H1 (cell line): ENCODE measurements at regions not wholly inside any gene's neighbourhood (a gene's known extent, or its start where the extent isn't known, plus 50 kb on each side); places are given as distances from the start of the nearest gene placed in this dataset.

Experiments
- CTCF ChIA-PET: fragments of 300-600 bp; sonication (Branson Sonifier 250); formaldehyde crosslinking; loops from one replicate; lab custom pipeline; 2021; ENCODE audit not compliant: partially characterized antibody; lab: Charles Lee
- POLR2A ChIA-PET: fragments of 300-600 bp; sonication (Branson Sonifier 250); formaldehyde crosslinking; loops from one replicate; lab custom pipeline; 2021; ENCODE audit warnings: inconsistent platforms; ENCODE audit not compliant: partially characterized antibody; lab: Charles Lee
- DNase-seq, 2 experiments: peaks; one replicate each; pipeline versions ENCODE4 v3.0.0 to v3.0.0-alpha.2; 2010 to 2022; ENCODE audit warnings: low spot score in 2 of 2, low read depth in 1 of 2, mixed read lengths in 1 of 2
- FAIRE-seq: peaks from 2 replicates; lab custom pipeline; 2011; peaks lifted over from hg19 to GRCh38; lab: Jason Lieb, UNC
- H2AFZ ChIP-seq: 2 replicates; pipeline ENCODE4 v1.8.1; 2012; ENCODE audit warnings: low read length, inconsistent platforms
- H2AK5ac ChIP-seq: 2 replicates; pipeline ENCODE4 v1.6.1; 2013; ENCODE audit warnings: low read depth, low read length
- H2BK120ac ChIP-seq: replicated peaks from 2 replicates; pipeline ENCODE3; 2013; ENCODE audit warnings: low read depth, low read length, inconsistent platforms
- H2BK12ac ChIP-seq: 2 replicates; pipeline ENCODE4 v1.6.1; 2013; ENCODE audit warnings: low read depth, low read length
- H2BK15ac ChIP-seq: 2 replicates; pipeline ENCODE4 v1.6.1; 2013; ENCODE audit warnings: low read length
- H2BK20ac ChIP-seq: 2 replicates; pipeline ENCODE4 v1.6.1; 2013; ENCODE audit warnings: low read length
- H2BK5ac ChIP-seq: 2 replicates; pipeline ENCODE4 v1.6.1; 2013; ENCODE audit warnings: low read depth, low read length
- H3K14ac ChIP-seq: 2 replicates; pipeline ENCODE4 v1.6.1; 2013; ENCODE audit warnings: inconsistent platforms; ENCODE audit not compliant: insufficient read length
- H3K18ac ChIP-seq: 2 replicates; pipeline ENCODE4 v1.6.1; 2013; ENCODE audit warnings: low read length; ENCODE audit errors: extremely low read depth
- H3K23ac ChIP-seq: 2 replicates; pipeline ENCODE4 v1.6.1; 2013; ENCODE audit warnings: inconsistent platforms; ENCODE audit not compliant: insufficient read length
- H3K23me2 ChIP-seq: 2 replicates; pipeline ENCODE4 v1.6.1; 2013; ENCODE audit warnings: low read depth, low read length
- H3K27ac ChIP-seq: 2 replicates; pipeline ENCODE4 v1.6.1; 2011; ENCODE audit warnings: low read depth, low read length, inconsistent platforms
- H3K27me3 ChIP-seq, 4 experiments: replicated peaks in 1 of 4; 1 replicate in 1 of 4; 2 replicates in 3 of 4; pipeline versions ENCODE4 v1.6.1 to v1.8.1; 2011 to 2013; ENCODE audit warnings: low read length in 3 of 4, mild to moderate bottlenecking in 3 of 4, inconsistent platforms in 2 of 4, mixed read lengths in 2 of 4, moderate library complexity in 1 of 4; ENCODE audit not compliant: control insufficient read depth in 3 of 4, insufficient read depth in 3 of 4; ENCODE audit errors: extremely low read depth in 1 of 4
- H3K36me3 ChIP-seq, 4 experiments: 2 replicates each; pipeline versions ENCODE4 v1.6.1 to v1.8.1; 2011 to 2013; ENCODE audit warnings: mild to moderate bottlenecking in 4 of 4, low read length in 3 of 4, moderate library complexity in 2 of 4, control low read depth in 1 of 4, inconsistent platforms in 1 of 4; ENCODE audit not compliant: insufficient read depth in 4 of 4, control insufficient read depth in 2 of 4
- H3K4ac ChIP-seq: replicated peaks from 2 replicates; pipeline ENCODE3; 2013; ENCODE audit warnings: low read length, low read depth, mixed read lengths, inconsistent platforms; ENCODE audit not compliant: insufficient read length
- H3K4me1 ChIP-seq, 4 experiments: replicated peaks in 1 of 4; 1 replicate in 1 of 4; 2 replicates in 3 of 4; pipeline versions ENCODE4 v1.6.1 to v1.8.1; 2011 to 2013; ENCODE audit warnings: low read length in 3 of 4, inconsistent platforms in 2 of 4, mixed read lengths in 1 of 4; ENCODE audit not compliant: insufficient read depth in 4 of 4, control insufficient read depth in 3 of 4
- H3K4me2 ChIP-seq, 2 experiments: 2 replicates each; pipeline versions ENCODE4 v1.6.1 to v1.8.1; 2011 to 2013; ENCODE audit warnings: low read depth in 2 of 2, low read length in 2 of 2, control low read depth in 1 of 2, inconsistent platforms in 1 of 2, mild to moderate bottlenecking in 1 of 2; ENCODE audit not compliant: insufficient read depth in 1 of 2
- H3K4me3 ChIP-seq, 4 experiments: fragments of 200-600, 300-600 bp in 1 of 4; sonication (generic), shearing (Covaris generic), sonication (Bioruptor Twin) in 1 of 4; 2 replicates each; pipeline versions ENCODE4 v1.5.1 to v1.8.1; 2011 to 2016; ENCODE audit warnings: low read length in 4 of 4, low read depth in 3 of 4, control low read depth in 2 of 4, inconsistent platforms in 2 of 4, mild to moderate bottlenecking in 2 of 4, mixed read lengths in 1 of 4, moderate library complexity in 1 of 4; ENCODE audit not compliant: insufficient read depth in 2 of 4; ENCODE audit errors: extremely low read depth in 1 of 4
- H3K56ac ChIP-seq: replicated peaks from 2 replicates; pipeline ENCODE3; 2013; ENCODE audit warnings: low read depth, mild to moderate bottlenecking, mixed read lengths, low read length, inconsistent platforms; ENCODE audit not compliant: insufficient read length
- H3K79me1 ChIP-seq: 2 replicates; pipeline ENCODE4 v1.6.1; 2013; ENCODE audit warnings: low read depth, low read length, control low read depth
- H3K79me2 ChIP-seq, 2 experiments: 2 replicates each; pipeline versions ENCODE4 v1.6.1 to v1.8.1; 2012 to 2013; ENCODE audit warnings: low read length in 2 of 2, mild to moderate bottlenecking in 2 of 2, inconsistent platforms in 1 of 2; ENCODE audit not compliant: insufficient read depth in 2 of 2, control insufficient read depth in 1 of 2
- H3K9ac ChIP-seq, 4 experiments: replicated peaks in 1 of 4; 1 replicate in 1 of 4; 2 replicates in 3 of 4; pipeline versions ENCODE4 v1.6.1 to v1.8.1; 2011 to 2013; ENCODE audit warnings: low read depth in 3 of 4, low read length in 3 of 4, control low read depth in 2 of 4, mild to moderate bottlenecking in 2 of 4, moderate library complexity in 2 of 4, inconsistent platforms in 1 of 4; ENCODE audit errors: extremely low read depth in 1 of 4
- H3K9me3 ChIP-seq, 2 experiments: 2 replicates each; pipeline versions ENCODE4 v1.6.1 to v1.8.1; 2012 to 2013; ENCODE audit warnings: mild to moderate bottlenecking in 2 of 2, moderate library complexity in 2 of 2, control low read depth in 1 of 2, inconsistent platforms in 1 of 2, low read depth in 1 of 2, low read length in 1 of 2, mixed read lengths in 1 of 2; ENCODE audit not compliant: insufficient read depth in 2 of 2
- H4K20me1 ChIP-seq, 2 experiments: replicated peaks in 1 of 2; 2 replicates each; pipeline versions ENCODE3 to v1.8.1; 2011 to 2013; ENCODE audit warnings: inconsistent platforms in 2 of 2, low read length in 2 of 2, mild to moderate bottlenecking in 1 of 2; ENCODE audit not compliant: insufficient read depth in 2 of 2, control insufficient read depth in 1 of 2
- H4K5ac ChIP-seq: 2 replicates; pipeline ENCODE4 v1.6.1; 2013; ENCODE audit warnings: low read length, low read depth, mixed read lengths, inconsistent platforms; ENCODE audit not compliant: insufficient read length
- H4K8ac ChIP-seq: 2 replicates; pipeline ENCODE4 v1.8.0; 2013; ENCODE audit warnings: mild to moderate bottlenecking, moderate library complexity, low read length, inconsistent platforms; ENCODE audit not compliant: insufficient read depth; ENCODE audit errors: extremely low read depth
- H4K91ac ChIP-seq: replicated peaks from 2 replicates; pipeline ENCODE3; 2013; ENCODE audit warnings: low read length, mixed read lengths, inconsistent platforms; ENCODE audit not compliant: insufficient read length
- BACH1 ChIP-seq: IDR thresholded peaks from 2 replicates; pipeline ENCODE4 v1.6.1; 2012; ENCODE audit warnings: low read length, improper control_type of control experiment
- KDM4A ChIP-seq: IDR thresholded peaks from one replicate; pipeline ENCODE4 v1.7.1; 2012; ENCODE audit warnings: low read depth, mild to moderate bottlenecking, moderate library complexity, low read length, inconsistent platforms; ENCODE audit not compliant: severe bottlenecking
- MAFK ChIP-seq: IDR thresholded peaks from 2 replicates; pipeline ENCODE4 v1.6.1; 2012; ENCODE audit warnings: low read depth, mild to moderate bottlenecking, improper control_type of control experiment, low read length
- POU5F1 ChIP-seq: IDR thresholded peaks from 2 replicates; pipeline ENCODE4 v1.6.1; 2011; ENCODE audit warnings: low read depth, mild to moderate bottlenecking, low read length, moderate library complexity
- RAD21 ChIP-seq, 2 experiments: IDR thresholded peaks in 1 of 2; conservative IDR thresholded peaks in 1 of 2; 2 replicates each; pipeline ENCODE4 v1.6.1; 2011; ENCODE audit warnings: low read depth in 2 of 2, low read length in 2 of 2, improper control_type of control experiment in 1 of 2, inconsistent platforms in 1 of 2, mild to moderate bottlenecking in 1 of 2, moderate library complexity in 1 of 2
- RFX5 ChIP-seq: IDR thresholded peaks from 2 replicates; pipeline ENCODE4 v1.6.1; 2011; ENCODE audit warnings: low read depth, low read length, improper control_type of control experiment, borderline replicate concordance
- SAP30 ChIP-seq: fragments of 300-600 bp; sonication (generic); IDR thresholded peaks from 2 replicates; pipeline ENCODE4 v1.7.1; 2012; ENCODE audit warnings: low read length, moderate library complexity, mild to moderate bottlenecking, inconsistent platforms; ENCODE audit not compliant: insufficient read depth, insufficient replicate concordance
- SIX5 ChIP-seq: IDR thresholded peaks from 2 replicates; pipeline ENCODE4 v1.6.1; 2011; ENCODE audit warnings: mild to moderate bottlenecking, low read depth, low read length
- SP1 ChIP-seq: IDR thresholded peaks from 2 replicates; pipeline ENCODE4 v1.6.1; 2011; ENCODE audit warnings: low read depth, low read length
- TAF1 ChIP-seq: IDR thresholded peaks from 2 replicates; pipeline ENCODE4 v1.6.1; 2011; ENCODE audit warnings: mild to moderate bottlenecking, low read depth, low read length
- TAF7 ChIP-seq: optimal IDR thresholded peaks from 2 replicates; pipeline ENCODE3; 2011; ENCODE audit warnings: low read depth, mild to moderate bottlenecking, inconsistent platforms, low read length, moderate library complexity, borderline replicate concordance
- TCF12 ChIP-seq: IDR thresholded peaks from 2 replicates; pipeline ENCODE4 v1.6.1; 2011; ENCODE audit warnings: low read depth, mild to moderate bottlenecking, low read length
- YY1 ChIP-seq: IDR thresholded peaks from 2 replicates; pipeline ENCODE4 v1.6.1; 2011; ENCODE audit warnings: low read depth, mild to moderate bottlenecking, low read length

DNA sequence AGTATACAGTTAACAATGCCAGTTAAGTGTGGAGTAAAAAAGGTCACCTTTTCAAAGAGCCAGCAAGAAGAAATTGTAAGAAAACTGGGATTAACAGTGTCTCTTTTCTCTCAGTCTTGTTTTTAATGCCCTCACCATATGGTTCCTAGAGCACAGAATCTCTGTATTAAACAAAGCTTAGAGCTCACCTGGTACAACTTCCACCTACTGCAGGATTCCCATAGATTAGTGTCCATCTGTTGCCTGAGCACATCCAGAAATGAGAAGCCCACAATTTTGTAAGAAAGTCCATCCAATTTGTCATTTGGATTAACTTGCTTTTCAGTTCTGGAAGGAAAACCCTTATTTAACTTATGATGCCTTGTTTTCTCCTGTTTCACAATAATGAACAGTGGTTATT lies 1037.1 kb downstream of the STPG2 start:
- CTCF ChIA-PET, result no interaction called here
- H3K14ac ChIP-seq, result no peak overlapping the region
- POLR2A ChIA-PET, result no interaction called here

More for the DNA sequence above, 1037.1 kb downstream of the STPG2 start:
- Histone ChIP-seq H3K4me2 (no peak overlapping the region), H2BK12ac (no peak overlapping the region), H2BK20ac (no peak overlapping the region), H3K9ac (no peak overlapping the region), H2AK5ac (no peak overlapping the region), H3K4me3 (no peak overlapping the region), H3K27me3 (no peaks in the 10 kb centered on the region), H3K36me3 (peaks cover 0 to 3% (median 0%) of the 10 kb centered on the region in 4 experiments; a peak in 1 of 8 replicates), H3K18ac (no peak overlapping the region), H3K27ac (no peak overlapping the region), H4K91ac (no peak overlapping the region), H4K8ac (no peak overlapping the region), H2AFZ (no peak overlapping the region), H4K20me1 (no peaks in the 10 kb centered on the region), H3K56ac (no peak overlapping the region), H4K5ac (no peak overlapping the region), H3K9me3 (no peaks in the 10 kb centered on the region), H3K79me2 (no peaks in the 10 kb centered on the region), H2BK120ac (no peak overlapping the region), H3K79me1 (no peaks in the 10 kb centered on the region), H3K4ac (no peak overlapping the region), H3K23ac (no peak overlapping the region), H2BK5ac (no peak overlapping the region), H2BK15ac (no peak overlapping the region), H3K4me1 (no peaks in the 10 kb centered on the region), H3K23me2 (no peaks in the 10 kb centered on the region)
- no peak for DNase-seq
- no peak for FAIRE-seq
- no peak for TF ChIP-seq YY1
- TF ChIP-seq KDM4A, result no peak
- no peak for TF ChIP-seq TAF7
- no peak for TF ChIP-seq POU5F1
- TF ChIP-seq SP1, result no peak
- no peak for TF ChIP-seq TAF1
- no peak for TF ChIP-seq BACH1
- TF ChIP-seq RFX5, result no peak
- no peak for TF ChIP-seq TCF12
- TF ChIP-seq MAFK, result no peak
- TF ChIP-seq SIX5, result no peak
- no peak for TF ChIP-seq SAP30
- TF ChIP-seq RAD21 (IDR thresholded peaks at IDR 0.05 in 1 of 2, conservative IDR thresholded peaks at IDR 0.05 in 1 of 2; ENCODE audit: low read depth in 2 of 2, low read length in 2 of 2), result no peak
